ENCODE measurements at regions not wholly inside any gene's neighbourhood (a gene's known extent, or its start where the extent isn't known, plus 50 kb on each side); places are given as distances from the start of the nearest gene placed in this dataset.

DNA sequence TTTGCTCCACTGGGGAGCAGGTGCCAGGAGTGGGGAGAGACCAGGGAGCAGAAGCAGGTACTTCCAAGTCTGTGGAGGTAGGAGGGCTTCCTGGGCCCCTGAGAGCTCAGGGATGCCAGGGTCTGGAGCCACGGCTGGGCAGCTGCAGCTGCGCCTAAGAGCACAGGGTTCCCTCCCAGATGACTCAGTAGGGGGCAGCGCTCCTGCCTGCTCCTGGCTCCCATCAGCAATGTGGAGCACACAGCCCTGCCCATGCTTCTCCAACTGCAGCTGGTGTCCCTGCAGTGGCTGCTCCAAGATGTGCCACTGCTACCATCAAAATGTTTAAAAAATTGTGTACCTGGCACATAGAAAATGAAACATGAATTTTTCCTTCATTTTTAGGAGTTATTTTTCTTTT lies 1028.2 kb downstream of the PCDH7 start:
- TF ChIP-seq POLR2A (IDR thresholded peaks at IDR 0.05; ENCODE audit: low read length), result no peak
- no peak for TF ChIP-seq GATA1 (IDR thresholded peaks at IDR 0.05; ENCODE audit: low read depth, low read length)
